OCI-LY7 (cell line): ENCODE measurements at regions not wholly inside any gene's neighbourhood (a gene's known extent, or its start where the extent isn't known, plus 50 kb on each side); places are given as distances from the start of the nearest gene placed in this dataset.

Experiments
- CTCF ChIP-seq: fragments of 200-600 bp; sonication (generic); conservative IDR thresholded peaks from 2 replicates; pipeline ENCODE4 v1.5.1; 2014; ENCODE audit warnings: mild to moderate bottlenecking, antibody characterized with exemption, low read length, moderate library complexity, mixed read lengths
- EZH2phosphoT487 ChIP-seq: fragments of 200-600 bp; sonication (generic); IDR thresholded peaks from 2 replicates; pipeline ENCODE4 v1.6.1; 2018; ENCODE audit warnings: low read depth, borderline replicate concordance, mild to moderate bottlenecking, mixed run types, antibody characterized with exemption, low read length, moderate library complexity, mixed read lengths

GRCh38 chrY:15648198-15648597 is 1123.9 kb downstream of the NLGN4Y start:
- TF ChIP-seq CTCF = no peak
- TF ChIP-seq EZH2phosphoT487 = no peak
